ENCODE measurements at regions not wholly inside any gene's neighbourhood (a gene's known extent, or its start where the extent isn't known, plus 50 kb on each side); places are given as distances from the start of the nearest gene placed in this dataset.

- TF ChIP-seq CTCF (IDR thresholded peaks at IDR 0.05) (no peak), POLR2A (IDR thresholded peaks at IDR 0.05) (no peak), EP300 (IDR thresholded peaks at IDR 0.05) (no peak)
These were observed 137.6 kb upstream of the SVIL start for GRCh38 chr10:29772403-29772802.
